ENCODE measurements at regions not wholly inside any gene's neighbourhood (a gene's known extent, or its start where the extent isn't known, plus 50 kb on each side); places are given as distances from the start of the nearest gene placed in this dataset.

- no peak for DNase-seq
- Mint-ChIP-seq H3K27ac (no peak overlapping the region), H3K4me3 (no peak overlapping the region), H3K4me1 (no peaks in the 10 kb centered on the region), H3K9me3 (no peaks in the 10 kb centered on the region), H3K27me3 (peaks cover 2% of the 10 kb centered on the region), H3K36me3 (ENCODE audit: low read depth) (no peaks in the 10 kb centered on the region)
- no peak for ATAC-seq (ENCODE audit: low read depth)
- intact Hi-C loops (cut with micrococcal nuclease), result no loop called here
- CTCF ChIA-PET, result no interaction called here
- TF ChIP-seq CTCF (IDR thresholded peaks at IDR 0.05), result no peak
- POLR2A ChIA-PET, result no interaction called here
Measured at GRCh38 chr10:44017483-44018145, 367.3 kb downstream of the CXCL12 start.

GRCh38 chr10:44016589-44017482 is 368.1 kb downstream of the CXCL12 start:
- ChIA-PET POLR2A (no interaction called here), CTCF (no interaction called here)
- Mint-ChIP-seq H3K4me1 (no peaks in the 10 kb centered on the region), H3K27me3 (peaks cover 2% of the 10 kb centered on the region), H3K4me3 (no peak overlapping the region), H3K9me3 (no peaks in the 10 kb centered on the region), H3K36me3 (ENCODE audit: low read depth) (no peaks in the 10 kb centered on the region), H3K27ac (no peak overlapping the region)
- no peak for DNase-seq
- no peak for TF ChIP-seq CTCF (IDR thresholded peaks at IDR 0.05)
- intact Hi-C loops (cut with micrococcal nuclease), result no loop called here
- no peak for ATAC-seq (ENCODE audit: low read depth)

- ChIA-PET CTCF (no interaction called here), POLR2A (no interaction called here)
- no peak for TF ChIP-seq CTCF (IDR thresholded peaks at IDR 0.05)
- Mint-ChIP-seq H3K36me3 (ENCODE audit: low read depth) (no peaks in the 10 kb centered on the region), H3K4me1 (no peaks in the 10 kb centered on the region), H3K9me3 (no peaks in the 10 kb centered on the region), H3K4me3 (no peak overlapping the region), H3K27me3 (peaks cover 2% of the 10 kb centered on the region), H3K27ac (no peak overlapping the region)
- no peak for DNase-seq
- no peak for ATAC-seq (ENCODE audit: low read depth)
- intact Hi-C loops (cut with micrococcal nuclease), result no loop called here
Measured at GRCh38 chr10:44015702-44016500, 367.2 kb upstream of the ZNF32 start.

DNA sequence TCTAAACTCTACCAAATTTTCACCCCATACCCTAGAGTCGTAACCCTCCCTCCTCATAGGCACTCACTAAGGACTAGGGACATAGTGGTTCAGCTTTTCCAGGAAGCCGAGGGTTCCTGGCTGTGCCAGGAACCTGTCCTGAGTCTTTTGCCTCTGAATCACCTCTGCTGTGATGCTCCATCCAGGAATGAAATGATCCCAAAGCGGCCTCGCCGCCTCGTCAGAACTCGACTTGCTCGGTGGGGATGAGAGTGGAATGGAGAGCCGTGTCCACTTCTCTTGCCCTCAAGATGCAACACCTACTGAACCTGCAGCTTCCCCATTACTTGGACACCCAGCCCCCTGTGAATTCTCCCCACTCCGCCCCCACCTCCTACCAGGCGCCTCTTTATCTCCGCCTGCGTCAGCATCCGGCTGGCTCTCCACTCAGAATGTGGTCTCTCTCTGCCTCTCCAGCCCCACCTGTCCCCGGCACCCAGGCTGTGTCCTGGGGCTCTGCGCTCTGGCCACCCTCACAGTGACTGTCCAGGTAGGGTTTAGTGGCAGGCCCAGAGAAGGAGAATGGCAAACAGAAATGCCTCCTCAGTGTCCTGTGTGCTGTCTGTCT is 366.1 kb upstream of the ZNF32 start:
- DNase-seq (no peak), ATAC-seq (ENCODE audit: low read depth) (no peak)
- H3K4me3 Mint-ChIP-seq, result no peak overlapping the region
- no peaks in the 10 kb centered on the region for H3K36me3 Mint-ChIP-seq (ENCODE audit: low read depth)
- intact Hi-C loops (cut with micrococcal nuclease), result no loop called here
- CTCF ChIA-PET, result no interaction called here
- POLR2A ChIA-PET, result no interaction called here
- peaks cover 2% of the 10 kb centered on the region for H3K27me3 Mint-ChIP-seq
- H3K4me1 Mint-ChIP-seq, result no peaks in the 10 kb centered on the region
- no peak overlapping the region for H3K27ac Mint-ChIP-seq
- H3K9me3 Mint-ChIP-seq, result no peaks in the 10 kb centered on the region
- no peak for TF ChIP-seq CTCF (IDR thresholded peaks at IDR 0.05)
